ENCODE measurements at regions not wholly inside any gene's neighbourhood (a gene's known extent, or its start where the extent isn't known, plus 50 kb on each side); places are given as distances from the start of the nearest gene placed in this dataset.

GRCh38 chr6:2502096-2502997 is 248.4 kb downstream of the MYLK4 start:
- DNase-seq, result no peak

GRCh38 chr6:2497922-2498623 is 252.6 kb downstream of the MYLK4 start:
- peak; percentile 36 for DNase-seq

GRCh38 chr6:2496291-2496690 is 250.9 kb upstream of the GMDS start:
- no peak for DNase-seq

- no peak for DNase-seq
Measured at GRCh38 chr6:2492686-2493523, 247.5 kb upstream of the GMDS start.

GRCh38 chr6:2491137-2491536 is 245.7 kb upstream of the GMDS start:
- DNase-seq, result no peak

GRCh38 chr6:2488578-2488977 is 243.2 kb upstream of the GMDS start:
- DNase-seq, result no peak

- DNase-seq, result no peak
Measured at GRCh38 chr6:2485116-2485515, 239.7 kb upstream of the GMDS start.

- DNase-seq, result no peak
Measured at GRCh38 chr6:2482773-2483172, 237.4 kb upstream of the GMDS start.

GRCh38 chr6:2481307-2481706 is 235.9 kb upstream of the GMDS start:
- no peak for DNase-seq

- DNase-seq, result no peak
Measured at GRCh38 chr6:2480267-2480966, 235.0 kb upstream of the GMDS start.

- no peak for DNase-seq
Measured at GRCh38 chr6:2478200-2478599, 232.8 kb upstream of the GMDS start.

GRCh38 chr6:2477666-2478065 is 232.3 kb upstream of the GMDS start:
- DNase-seq, result no peak

- no peak for DNase-seq
Measured at GRCh38 chr6:2477250-2477649, 231.8 kb upstream of the GMDS start.

GRCh38 chr6:2476376-2476775 is 231.0 kb upstream of the GMDS start:
- no peak for DNase-seq

GRCh38 chr6:2471472-2471871 is 226.1 kb upstream of the GMDS start:
- peak; percentile 67 for DNase-seq

- DNase-seq, result no peak
Measured at GRCh38 chr6:2469428-2469827, 224.0 kb upstream of the GMDS start.

- DNase-seq, result no peak
Measured at GRCh38 chr6:2468601-2468955, 223.2 kb upstream of the GMDS start.

- DNase-seq, result no peak
Measured at GRCh38 chr6:2467929-2468600, 222.7 kb upstream of the GMDS start.

- no peak for DNase-seq
Measured at GRCh38 chr6:2465336-2465735, 219.9 kb upstream of the GMDS start.

- no peak for DNase-seq
Measured at GRCh38 chr6:2464641-2465040, 219.2 kb upstream of the GMDS start.

- no peak for DNase-seq
Measured at GRCh38 chr6:2462831-2463230, 217.4 kb upstream of the GMDS start.

- DNase-seq, result no peak
Measured at GRCh38 chr6:2460216-2460745, 214.9 kb upstream of the GMDS start.

All from COR-L47 (cell line).